GM18873 (cell line): ENCODE measurements at regions not wholly inside any gene's neighbourhood (a gene's known extent, or its start where the extent isn't known, plus 50 kb on each side); places are given as distances from the start of the nearest gene placed in this dataset.
A peak's percentile ranks its signal among the peaks of the same experiment; 100 is the strongest.

ENCODE experiments used
- ATAC-seq: cut with Tn5 transposase; IDR thresholded peaks from one replicate; pipeline ENCODE4 v1.9.1; 2021; ENCODE audit warnings: mild to moderate bottlenecking, moderate library complexity, moderate number of reproducible peaks; ENCODE audit not compliant: unreplicated experiment, low FRiP score

- ATAC-seq = no peak
These were observed 268.9 kb downstream of the UACA start for GRCh38 chr15:70494517-70494851.

- no peak for ATAC-seq
These were observed 269.4 kb downstream of the UACA start for GRCh38 chr15:70493787-70494516.

- no peak for ATAC-seq
These were observed 270.0 kb downstream of the UACA start for GRCh38 chr15:70493376-70493775.

- ATAC-seq = peak; percentile 61
These were observed 270.8 kb downstream of the UACA start for GRCh38 chr15:70492240-70493177.

GRCh38 chr15:70491641-70492040 lies 271.7 kb downstream of the UACA start:
- no peak for ATAC-seq

- no peak for ATAC-seq
These were observed 272.1 kb downstream of the UACA start for GRCh38 chr15:70491201-70491621.

- no peak for ATAC-seq
These were observed 272.6 kb downstream of the UACA start for GRCh38 chr15:70490838-70491155.

- no peak for ATAC-seq
These were observed 273.1 kb downstream of the UACA start for GRCh38 chr15:70490148-70490837.

- no peak for ATAC-seq
These were observed 274.2 kb downstream of the UACA start for GRCh38 chr15:70488941-70489848.

GRCh38 chr15:70488002-70488605 lies 275.3 kb downstream of the UACA start:
- no peak for ATAC-seq

- no peak for ATAC-seq
These were observed 276.0 kb downstream of the UACA start for GRCh38 chr15:70487387-70487740.

- ATAC-seq = peak; percentile 47
These were observed 276.6 kb downstream of the UACA start for GRCh38 chr15:70486451-70487386.

- ATAC-seq = no peak
These were observed 277.3 kb downstream of the UACA start for GRCh38 chr15:70486012-70486411.

- no peak for ATAC-seq
These were observed 278.4 kb downstream of the UACA start for GRCh38 chr15:70484993-70485392.

- no peak for ATAC-seq
These were observed 279.8 kb downstream of the UACA start for GRCh38 chr15:70483513-70483912.

GRCh38 chr15:70480196-70480856 lies 283.0 kb downstream of the UACA start:
- no peak for ATAC-seq

GRCh38 chr15:70479785-70480184 lies 283.6 kb downstream of the UACA start:
- no peak for ATAC-seq

- no peak for ATAC-seq
These were observed 284.3 kb downstream of the UACA start for GRCh38 chr15:70479056-70479455.
